Karpas-422 (cell line): ENCODE measurements at regions not wholly inside any gene's neighbourhood (a gene's known extent, or its start where the extent isn't known, plus 50 kb on each side); places are given as distances from the start of the nearest gene placed in this dataset.

ENCODE experiments used
- DNase-seq: peaks from one replicate; pipeline ENCODE4 v3.0.0-alpha.2; 2015
- H2AFZ ChIP-seq: fragments of 200-600 bp; sonication (generic); 2 replicates; pipeline ENCODE4 v1.6.1; 2014; ENCODE audit warnings: antibody characterized with exemption, low read length, mixed read lengths
- H3K27ac ChIP-seq: fragments of 200-600 bp; sonication (generic); 2 replicates; pipeline ENCODE4 v1.5.1; 2014; ENCODE audit warnings: mild to moderate bottlenecking, low read length, moderate library complexity
- H3K27me3 ChIP-seq: fragments of 200-600 bp; sonication (generic); 2 replicates; pipeline ENCODE4 v1.6.1; 2014; ENCODE audit warnings: low read length, mixed read lengths
- H3K36me3 ChIP-seq: fragments of 200-600 bp; sonication (generic); 2 replicates; pipeline ENCODE4 v1.6.1; 2014; ENCODE audit warnings: low read length, mixed read lengths; ENCODE audit not compliant: insufficient read depth
- H3K4me1 ChIP-seq: fragments of 200-600 bp; sonication (generic); 2 replicates; pipeline ENCODE4 v1.6.1; 2014; ENCODE audit warnings: mild to moderate bottlenecking, low read length, mixed read lengths
- H3K4me2 ChIP-seq: fragments of 200-600 bp; sonication (generic); 2 replicates; pipeline ENCODE4 v1.6.1; 2014; ENCODE audit warnings: low read length, low read depth, mild to moderate bottlenecking; ENCODE audit not compliant: poor library complexity, severe bottlenecking
- H3K4me3 ChIP-seq: fragments of 200-600 bp; sonication (generic); 2 replicates; pipeline ENCODE4 v1.5.1; 2014; ENCODE audit warnings: mild to moderate bottlenecking, antibody characterized with exemption, low read length, mixed read lengths
- H3K79me2 ChIP-seq: fragments of 200-600 bp; sonication (generic); 2 replicates; pipeline ENCODE4 v1.6.1; 2014; ENCODE audit warnings: mild to moderate bottlenecking, low read length, mixed read lengths
- H3K9ac ChIP-seq: fragments of 200-600 bp; sonication (generic); 2 replicates; pipeline ENCODE4 v1.6.0; 2014; ENCODE audit warnings: low read length
- H3K9me2 ChIP-seq: fragments of 200-600 bp; sonication (generic), shearing (Covaris generic); replicated peaks from 2 replicates; pipeline ENCODE4 v1.6.0; 2014; ENCODE audit warnings: mild to moderate bottlenecking, low read length, moderate library complexity; ENCODE audit not compliant: insufficient read depth
- H3K9me3 ChIP-seq: fragments of 300-700, 200-600 bp; sonication (generic); 2 replicates; pipeline ENCODE4 v1.6.1; 2014; ENCODE audit warnings: low read length, mixed read lengths
- H4K20me1 ChIP-seq: fragments of 200-600 bp; sonication (generic); 2 replicates; pipeline ENCODE4 v1.6.1; 2014; ENCODE audit warnings: mild to moderate bottlenecking, antibody characterized with exemption, low read length, low read depth; ENCODE audit not compliant: insufficient read depth

DNA sequence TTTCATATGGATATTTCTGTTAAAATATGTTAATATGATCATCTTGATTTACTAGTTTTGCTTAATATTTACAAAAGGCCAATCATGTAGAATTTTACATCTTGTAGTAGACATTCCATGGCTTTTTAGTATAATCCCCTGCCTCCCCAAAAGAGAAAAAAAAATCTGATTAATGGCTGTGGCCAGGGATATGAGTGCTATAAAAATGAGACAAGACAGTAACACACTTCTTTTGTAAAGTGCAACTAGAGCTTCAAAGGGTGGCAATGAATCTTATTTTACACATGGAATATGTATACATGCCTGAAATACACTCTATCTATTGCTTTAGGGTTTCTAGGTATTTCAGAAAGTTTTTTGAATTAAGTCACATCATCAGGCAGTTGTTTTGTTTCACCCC is 112.2 kb upstream of the NANOGP8 start:
- no peak for DNase-seq
- Histone ChIP-seq H3K9me3 (no peaks in the 10 kb centered on the region), H3K27me3 (no peaks in the 10 kb centered on the region), H3K79me2 (no peaks in the 10 kb centered on the region), H3K36me3 (no peaks in the 10 kb centered on the region), H3K4me3 (no peak overlapping the region), H2AFZ (no peak overlapping the region), H3K27ac (no peak overlapping the region), H3K9ac (no peak overlapping the region), H3K4me2 (no peak overlapping the region), H4K20me1 (no peaks in the 10 kb centered on the region), H3K9me2 (no peaks in the 10 kb centered on the region), H3K4me1 (no peaks in the 10 kb centered on the region)

DNA sequence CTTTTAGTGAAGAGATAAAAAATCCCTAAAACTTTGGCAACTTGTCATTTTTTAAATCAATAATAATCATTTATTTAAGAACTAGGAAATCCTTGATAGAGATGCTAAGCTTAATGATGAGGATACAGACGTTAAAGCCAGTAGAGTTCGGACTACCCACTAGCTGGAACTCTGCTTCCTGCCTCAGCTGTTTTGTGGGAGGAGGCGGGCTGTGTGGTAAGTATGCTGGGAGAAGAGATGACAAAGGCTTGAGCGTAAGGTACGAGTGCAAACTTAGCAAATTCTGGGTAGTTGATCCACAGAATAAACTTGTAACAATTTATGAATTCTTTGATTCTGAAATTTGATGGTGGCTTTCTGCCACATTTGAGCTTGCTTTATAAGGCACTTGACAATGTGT is 111.2 kb upstream of the NANOGP8 start:
- no peaks in the 10 kb centered on the region for H3K4me1 ChIP-seq
- H3K79me2 ChIP-seq, result no peaks in the 10 kb centered on the region
- H2AFZ ChIP-seq, result no peak overlapping the region
- H3K4me3 ChIP-seq, result no peak overlapping the region
- DNase-seq, result no peak
- no peaks in the 10 kb centered on the region for H3K36me3 ChIP-seq
- no peak overlapping the region for H3K4me2 ChIP-seq
- no peaks in the 10 kb centered on the region for H3K9me2 ChIP-seq
- no peaks in the 10 kb centered on the region; the same call in 1 of the 2 replicates for H3K27me3 ChIP-seq
- H3K27ac ChIP-seq, result no peak overlapping the region
- H4K20me1 ChIP-seq, result no peaks in the 10 kb centered on the region
- H3K9me3 ChIP-seq, result no peaks in the 10 kb centered on the region
- no peak overlapping the region for H3K9ac ChIP-seq

DNA sequence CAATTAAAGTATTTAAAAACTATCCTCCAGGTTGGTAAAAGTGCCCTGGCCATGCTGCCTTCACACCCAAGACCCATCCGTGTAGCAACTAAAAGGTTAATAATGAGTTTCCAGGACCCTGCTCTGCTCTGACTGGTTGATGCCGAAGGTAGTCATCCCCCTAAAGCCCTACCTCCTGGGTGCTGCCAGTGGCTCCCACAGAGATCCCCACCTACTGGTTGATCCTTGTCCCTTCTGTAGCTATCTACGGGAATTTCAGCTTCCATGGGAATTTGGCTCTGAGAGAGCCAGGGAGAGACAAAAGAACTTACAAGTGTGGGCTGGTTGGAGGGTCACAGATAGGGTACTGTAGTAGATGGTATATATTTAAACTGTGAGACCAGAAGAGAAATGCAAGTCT is 110.6 kb upstream of the NANOGP8 start:
- DNase-seq, result no peak
- H3K27me3 ChIP-seq, result no peaks in the 10 kb centered on the region; the same call in 1 of the 2 replicates
- no peaks in the 10 kb centered on the region for H3K79me2 ChIP-seq
- no peak overlapping the region for H3K27ac ChIP-seq
- no peak overlapping the region for H2AFZ ChIP-seq
- no peaks in the 10 kb centered on the region for H4K20me1 ChIP-seq
- no peak overlapping the region for H3K4me2 ChIP-seq
- no peaks in the 10 kb centered on the region for H3K4me1 ChIP-seq
- H3K4me3 ChIP-seq, result no peak overlapping the region
- H3K9ac ChIP-seq, result no peak overlapping the region
- H3K36me3 ChIP-seq, result no peaks in the 10 kb centered on the region
- no peaks in the 10 kb centered on the region for H3K9me3 ChIP-seq
- H3K9me2 ChIP-seq, result no peaks in the 10 kb centered on the region

DNA sequence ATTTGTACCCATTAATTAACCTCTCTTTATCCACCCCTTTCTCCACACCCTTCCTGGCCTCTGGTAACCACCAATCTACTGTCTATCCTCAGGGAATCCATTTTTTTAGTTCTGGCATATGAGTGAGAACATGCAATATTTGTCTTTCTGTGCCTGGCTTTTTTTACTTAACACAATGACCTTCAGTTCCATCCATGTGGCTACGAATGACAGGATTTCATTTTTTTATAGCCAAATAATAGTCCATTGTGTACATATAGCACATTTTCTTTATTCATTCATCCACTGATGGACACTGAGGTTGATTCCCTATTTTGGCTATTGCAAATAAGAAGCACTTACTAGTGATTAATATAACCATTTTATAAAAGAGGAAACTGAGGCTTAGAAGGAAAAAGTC is 109.9 kb upstream of the NANOGP8 start:
- no peaks in the 10 kb centered on the region for H3K9me3 ChIP-seq
- H3K36me3 ChIP-seq, result no peaks in the 10 kb centered on the region
- H3K4me3 ChIP-seq, result no peak overlapping the region
- H4K20me1 ChIP-seq, result no peaks in the 10 kb centered on the region
- DNase-seq, result no peak
- H3K27ac ChIP-seq, result no peak overlapping the region
- no peak overlapping the region for H2AFZ ChIP-seq
- H3K4me1 ChIP-seq, result no peaks in the 10 kb centered on the region
- no peaks in the 10 kb centered on the region; the same call in 1 of the 2 replicates for H3K27me3 ChIP-seq
- no peak overlapping the region for H3K9ac ChIP-seq
- no peaks in the 10 kb centered on the region for H3K9me2 ChIP-seq
- H3K79me2 ChIP-seq, result no peaks in the 10 kb centered on the region
- H3K4me2 ChIP-seq, result no peak overlapping the region

DNA sequence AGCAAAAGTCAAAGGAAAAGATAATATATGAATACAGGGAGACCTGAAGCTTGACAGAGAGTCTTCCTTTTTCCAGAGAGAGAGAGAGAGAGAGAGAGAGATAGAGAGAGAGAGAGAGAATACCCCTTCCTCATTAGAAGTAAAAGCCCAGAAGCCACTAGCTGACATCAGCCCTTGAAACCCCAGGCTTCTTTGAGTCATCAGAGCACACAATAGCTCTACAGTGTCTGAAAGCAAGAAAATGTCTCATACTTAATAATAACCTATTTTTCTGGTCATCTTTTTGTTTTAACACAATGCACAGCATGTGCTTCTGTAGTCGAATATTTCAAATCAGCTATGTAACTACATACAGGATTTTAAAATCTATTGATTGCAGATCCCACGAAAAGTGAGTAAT is 109.2 kb upstream of the NANOGP8 start:
- Histone ChIP-seq H3K9me2 (no peaks in the 10 kb centered on the region), H3K9me3 (no peaks in the 10 kb centered on the region), H3K9ac (no peak overlapping the region), H4K20me1 (no peaks in the 10 kb centered on the region), H2AFZ (no peak overlapping the region), H3K36me3 (no peaks in the 10 kb centered on the region), H3K4me2 (no peak overlapping the region), H3K4me1 (no peaks in the 10 kb centered on the region), H3K79me2 (no peaks in the 10 kb centered on the region), H3K4me3 (no peak overlapping the region), H3K27me3 (no peaks in the 10 kb centered on the region; the same call in 1 of the 2 replicates), H3K27ac (no peak overlapping the region)
- no peak for DNase-seq

DNA sequence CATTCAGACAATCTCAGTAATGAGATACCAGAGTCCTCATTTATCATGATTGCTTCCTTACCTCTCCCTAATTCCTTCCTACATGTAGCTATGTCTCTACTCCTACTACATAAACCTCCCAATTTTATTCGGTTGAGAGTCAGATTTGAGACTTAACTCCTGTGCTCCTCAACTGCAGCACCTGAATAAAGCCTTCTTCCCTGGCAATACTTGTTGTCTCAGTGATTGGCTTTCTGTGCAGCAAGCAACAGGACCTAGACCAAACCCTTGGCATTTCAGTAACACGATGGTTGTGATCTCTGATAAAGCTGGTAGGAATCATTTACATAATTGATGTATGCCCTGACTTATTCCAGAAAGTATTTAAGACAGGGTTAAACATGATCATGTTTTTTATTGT is 106.7 kb upstream of the NANOGP8 start:
- H3K4me1 ChIP-seq, result no peaks in the 10 kb centered on the region
- H3K79me2 ChIP-seq, result no peaks in the 10 kb centered on the region
- no peaks in the 10 kb centered on the region for H3K9me3 ChIP-seq
- no peak overlapping the region for H3K4me2 ChIP-seq
- H3K9me2 ChIP-seq, result no peaks in the 10 kb centered on the region
- no peaks in the 10 kb centered on the region for H4K20me1 ChIP-seq
- H2AFZ ChIP-seq, result no peak overlapping the region
- no peak overlapping the region for H3K4me3 ChIP-seq
- DNase-seq, result no peak
- no peak overlapping the region for H3K27ac ChIP-seq
- no peak overlapping the region for H3K9ac ChIP-seq
- no peaks in the 10 kb centered on the region; the same call in 1 of the 2 replicates for H3K27me3 ChIP-seq
- no peaks in the 10 kb centered on the region for H3K36me3 ChIP-seq

DNA sequence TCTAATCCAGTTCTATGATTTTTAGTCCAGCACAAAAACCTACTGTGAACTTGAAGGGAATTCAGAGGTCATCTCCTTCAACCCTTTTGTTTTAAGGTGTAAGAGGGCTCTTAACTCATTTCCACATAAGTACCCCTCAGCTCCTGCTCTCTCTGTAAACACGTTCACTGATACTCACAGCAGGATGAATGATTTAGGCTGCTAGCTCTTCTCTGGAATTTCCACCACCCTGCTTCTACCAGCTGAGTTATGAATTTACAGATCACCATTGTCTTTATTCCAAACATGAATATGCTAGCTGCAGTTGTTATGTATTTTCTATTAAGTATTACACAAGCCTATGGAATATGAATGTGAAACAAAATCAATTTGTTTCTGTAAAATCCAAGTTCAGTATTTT is 101.3 kb upstream of the NANOGP8 start:
- Histone ChIP-seq H3K9me3 (no peaks in the 10 kb centered on the region), H3K9me2 (no peaks in the 10 kb centered on the region), H3K27me3 (no peaks in the 10 kb centered on the region), H3K27ac (no peak overlapping the region), H3K36me3 (no peaks in the 10 kb centered on the region), H3K79me2 (no peaks in the 10 kb centered on the region), H4K20me1 (no peaks in the 10 kb centered on the region), H3K4me3 (no peak overlapping the region), H3K4me2 (no peak overlapping the region), H3K4me1 (no peaks in the 10 kb centered on the region), H2AFZ (no peak overlapping the region), H3K9ac (no peak overlapping the region)
- no peak for DNase-seq

DNA sequence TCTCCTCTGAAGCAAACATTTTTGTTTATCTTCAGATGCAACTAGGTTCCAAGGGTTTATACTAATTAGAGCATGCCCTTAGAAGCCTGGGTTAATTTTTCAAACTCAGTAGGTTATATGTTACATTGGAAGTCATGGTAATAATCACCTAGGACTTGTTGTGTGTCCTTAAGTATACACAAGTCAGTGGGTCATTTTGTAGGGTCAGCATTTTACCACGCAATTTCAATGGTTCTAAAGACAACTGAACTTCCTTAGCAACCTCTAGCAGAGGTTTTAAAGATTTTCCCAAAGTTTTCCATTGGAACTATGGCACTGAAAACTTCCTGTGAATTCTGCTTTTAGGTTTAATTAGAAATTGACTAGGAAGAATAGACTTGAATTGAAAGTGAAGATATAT is 99.6 kb upstream of the NANOGP8 start:
- H3K79me2 ChIP-seq, result no peaks in the 10 kb centered on the region
- no peaks in the 10 kb centered on the region for H4K20me1 ChIP-seq
- no peak overlapping the region for H3K4me3 ChIP-seq
- H3K9me3 ChIP-seq, result no peaks in the 10 kb centered on the region
- H3K4me2 ChIP-seq, result no peak overlapping the region
- no peaks in the 10 kb centered on the region for H3K27me3 ChIP-seq
- H3K36me3 ChIP-seq, result no peaks in the 10 kb centered on the region
- DNase-seq, result no peak
- H3K9me2 ChIP-seq, result no peaks in the 10 kb centered on the region
- no peaks in the 10 kb centered on the region for H3K4me1 ChIP-seq
- no peak overlapping the region for H2AFZ ChIP-seq
- H3K9ac ChIP-seq, result no peak overlapping the region
- no peak overlapping the region for H3K27ac ChIP-seq

DNA sequence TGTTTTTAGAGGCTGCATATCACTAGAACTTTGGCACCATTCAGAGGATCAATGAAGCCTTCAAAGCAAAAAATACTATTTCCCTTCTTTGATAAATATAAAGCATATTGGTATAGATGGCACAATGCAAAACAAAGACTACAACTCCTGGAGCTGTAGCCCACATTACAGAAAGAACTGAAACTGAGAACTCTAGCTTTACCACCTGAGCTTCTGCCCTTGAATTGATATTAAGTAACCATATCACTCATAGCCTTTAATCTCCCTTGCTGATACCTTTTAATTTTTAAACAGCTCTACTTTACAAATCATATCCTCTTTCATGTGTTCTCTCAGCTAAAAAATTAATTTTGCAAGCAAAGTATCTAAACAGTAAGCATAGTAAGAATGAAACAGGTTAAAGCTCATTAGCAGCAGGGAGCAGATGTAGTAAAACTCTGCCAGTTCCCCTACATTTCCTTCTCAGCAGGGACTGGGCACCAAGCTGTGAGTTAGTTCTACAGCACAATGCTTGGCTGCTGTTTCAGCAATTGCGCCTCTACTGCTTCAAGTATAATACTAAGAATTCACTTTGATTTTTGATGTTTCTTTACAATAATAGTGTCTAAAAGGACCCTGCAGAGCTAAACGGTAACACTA is 97.9 kb upstream of the NANOGP8 start:
- no peaks in the 10 kb centered on the region for H3K4me1 ChIP-seq
- no peak overlapping the region for H3K4me2 ChIP-seq
- H3K27ac ChIP-seq, result no peak overlapping the region
- no peak overlapping the region for H3K9ac ChIP-seq
- H3K9me3 ChIP-seq, result no peaks in the 10 kb centered on the region
- no peaks in the 10 kb centered on the region for H3K9me2 ChIP-seq
- no peak overlapping the region for H2AFZ ChIP-seq
- DNase-seq, result no peak
- H3K4me3 ChIP-seq, result no peak overlapping the region
- H3K27me3 ChIP-seq, result no peaks in the 10 kb centered on the region
- H3K36me3 ChIP-seq, result no peaks in the 10 kb centered on the region
- no peaks in the 10 kb centered on the region for H4K20me1 ChIP-seq
- no peaks in the 10 kb centered on the region for H3K79me2 ChIP-seq
